K562 (cell line): ENCODE measurements at regions not wholly inside any gene's neighbourhood (a gene's known extent, or its start where the extent isn't known, plus 50 kb on each side); places are given as distances from the start of the nearest gene placed in this dataset.

ENCODE experiments used
- RCOR1 ChIP-seq, 2 experiments: IDR thresholded peaks; 2 replicates each; pipeline ENCODE4 v1.6.1; 2012; ENCODE audit warnings: low read depth in 2 of 2, low read length in 2 of 2, borderline replicate concordance in 1 of 2, improper control_type of control experiment in 1 of 2
- STAT6 ChIP-seq: sonication (generic); formaldehyde crosslinking; IDR thresholded peaks from 2 replicates; pipeline ENCODE4 v1.8.1; 2023; ENCODE audit warnings: mild to moderate bottlenecking, missing genetic modification reagents

- TF ChIP-seq RCOR1 (IDR thresholded peaks at IDR 0.05; ENCODE audit: borderline replicate concordance in 1 of 2, low read depth in 2 of 2, low read length in 2 of 2) (no peak), STAT6 (CRISPR knock-in tag) (no peak)
Observed at GRCh38 chr7:51995596-51996179, 679.1 kb upstream of the COBL start.
